ENCODE measurements at regions not wholly inside any gene's neighbourhood (a gene's known extent, or its start where the extent isn't known, plus 50 kb on each side); places are given as distances from the start of the nearest gene placed in this dataset.

DNA sequence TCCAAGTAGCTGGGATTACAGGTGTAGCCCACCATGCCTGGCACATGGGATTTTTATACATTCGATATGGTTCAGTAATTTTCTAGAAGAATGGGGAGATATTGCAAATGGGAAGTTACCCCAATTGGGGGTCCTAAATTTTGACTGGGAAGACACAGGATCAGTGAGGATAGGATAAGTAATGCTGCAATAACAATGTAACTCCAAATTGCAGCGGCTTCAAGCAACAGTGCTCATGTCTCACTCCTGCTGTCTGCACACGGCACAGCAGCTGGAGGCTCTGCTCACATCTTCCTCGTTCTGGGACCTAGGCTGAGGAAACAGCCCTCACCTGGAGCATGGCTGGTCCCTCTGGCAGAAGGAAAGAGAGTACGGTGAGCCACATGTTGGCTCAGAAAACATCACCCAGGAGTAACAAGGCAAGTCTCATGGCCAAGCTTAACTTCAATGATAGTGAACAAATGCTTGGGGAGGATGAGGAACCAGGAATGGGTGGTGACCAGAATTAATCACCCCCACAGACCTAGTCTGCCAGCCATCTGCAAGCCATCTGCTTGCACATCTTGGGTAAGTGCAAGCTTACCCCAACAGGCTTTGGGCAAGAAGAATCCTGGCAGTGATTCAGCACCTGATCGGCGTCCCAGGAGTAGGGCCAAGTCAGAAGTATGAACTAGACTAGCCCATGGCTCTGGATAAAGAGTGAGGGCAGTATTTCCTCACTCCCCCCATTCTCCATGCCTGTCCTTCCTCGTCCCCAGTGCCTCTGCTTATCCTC lies 229.2 kb downstream of the COPRS start:
- no peak for TF ChIP-seq POLR2A (IDR thresholded peaks at IDR 0.05)
- TF ChIP-seq, protein P1, sequence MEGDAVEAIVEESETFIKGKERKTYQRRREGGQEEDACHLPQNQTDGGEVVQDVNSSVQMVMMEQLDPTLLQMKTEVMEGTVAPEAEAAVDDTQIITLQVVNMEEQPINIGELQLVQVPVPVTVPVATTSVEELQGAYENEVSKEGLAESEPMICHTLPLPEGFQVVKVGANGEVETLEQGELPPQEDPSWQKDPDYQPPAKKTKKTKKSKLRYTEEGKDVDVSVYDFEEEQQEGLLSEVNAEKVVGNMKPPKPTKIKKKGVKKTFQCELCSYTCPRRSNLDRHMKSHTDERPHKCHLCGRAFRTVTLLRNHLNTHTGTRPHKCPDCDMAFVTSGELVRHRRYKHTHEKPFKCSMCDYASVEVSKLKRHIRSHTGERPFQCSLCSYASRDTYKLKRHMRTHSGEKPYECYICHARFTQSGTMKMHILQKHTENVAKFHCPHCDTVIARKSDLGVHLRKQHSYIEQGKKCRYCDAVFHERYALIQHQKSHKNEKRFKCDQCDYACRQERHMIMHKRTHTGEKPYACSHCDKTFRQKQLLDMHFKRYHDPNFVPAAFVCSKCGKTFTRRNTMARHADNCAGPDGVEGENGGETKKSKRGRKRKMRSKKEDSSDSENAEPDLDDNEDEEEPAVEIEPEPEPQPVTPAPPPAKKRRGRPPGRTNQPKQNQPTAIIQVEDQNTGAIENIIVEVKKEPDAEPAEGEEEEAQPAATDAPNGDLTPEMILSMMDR (IDR thresholded peaks at IDR 0.05 in 4 of 5, conservative IDR thresholded peaks at IDR 0.05 in 1 of 5), result no peak
- in situ Hi-C loops (cut with MboI; ENCODE audit: low sequenced_read_pairs in 4 of 4) (no loop called here), intact Hi-C loops (cut with DNase I; ENCODE audit: low total_unique reads) (no loop called here)
- Histone ChIP-seq H3K36me3 (no peaks in the 10 kb centered on the region), H3K4me1 (no peaks in the 10 kb centered on the region), H3K27ac (no peak overlapping the region), H3K4me3 (no peak overlapping the region), H3K9me3 (peaks cover 0 to 7% (median 0%) of the 10 kb centered on the region in 3 donors), H3K27me3 (peaks cover 0 to 4% (median 0%) of the 10 kb centered on the region in 3 donors)
- no peak for ATAC-seq
- no peak for DNase-seq

DNA sequence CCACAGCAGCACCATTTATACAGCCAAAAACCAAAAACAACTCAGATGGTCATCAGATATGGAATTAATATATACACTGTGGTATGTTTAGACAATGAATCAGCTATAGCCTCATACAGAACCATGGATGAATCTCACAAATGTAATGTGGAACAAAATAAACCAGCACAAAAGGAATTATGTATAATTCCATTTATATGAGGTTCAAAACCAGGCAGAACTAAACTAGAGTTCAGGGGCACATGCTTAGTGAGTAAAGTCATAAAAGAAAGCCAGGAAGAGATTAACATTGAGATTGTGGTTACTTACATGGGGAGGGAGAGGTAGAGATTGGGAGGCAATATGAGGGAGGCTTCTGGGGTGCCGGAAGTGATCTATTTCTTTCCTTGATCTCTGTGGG lies 231.1 kb downstream of the COPRS start:
- peaks cover 0 to 7% (median 0%) of the 10 kb centered on the region in 3 donors for H3K9me3 ChIP-seq
- no peak for TF ChIP-seq POLR2A (IDR thresholded peaks at IDR 0.05)
- TF ChIP-seq, protein P1 (IDR thresholded peaks at IDR 0.05 in 4 of 5, conservative IDR thresholded peaks at IDR 0.05 in 1 of 5), result no peak
- peaks cover 0 to 4% (median 0%) of the 10 kb centered on the region in 3 donors for H3K27me3 ChIP-seq
- H3K4me3 ChIP-seq, result no peak overlapping the region
- intact Hi-C loops (cut with DNase I; ENCODE audit: low total_unique reads), result no loop called here
- no peaks in the 10 kb centered on the region for H3K4me1 ChIP-seq
- H3K36me3 ChIP-seq, result no peaks in the 10 kb centered on the region
- no peak for ATAC-seq
- H3K27ac ChIP-seq, result no peak overlapping the region
- DNase-seq, result no peak
- in situ Hi-C loops (cut with MboI; ENCODE audit: low sequenced_read_pairs in 4 of 4), result no loop called here

DNA sequence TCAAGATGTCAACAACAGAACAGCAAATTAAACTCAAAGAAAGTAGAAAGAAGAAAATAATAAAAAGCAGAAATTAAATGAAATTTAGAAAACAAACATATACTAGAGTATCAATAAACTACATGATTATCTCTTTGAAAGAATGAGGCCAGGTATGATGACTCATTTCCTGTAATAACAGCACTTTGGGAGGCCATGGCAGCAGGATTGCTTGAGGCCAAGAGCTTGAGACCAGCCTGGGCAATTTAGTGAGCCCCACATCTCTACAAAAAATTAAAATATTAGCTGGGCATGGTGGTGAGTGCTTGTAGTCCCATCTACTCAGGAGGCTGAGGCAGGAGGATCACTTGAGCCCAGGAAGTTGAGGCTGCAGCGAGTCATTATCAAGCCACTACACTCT lies 232.5 kb downstream of the RAB11FIP4 start:
- no peak overlapping the region for H3K4me3 ChIP-seq
- no peak for DNase-seq
- intact Hi-C loops (cut with DNase I; ENCODE audit: low total_unique reads), result no loop called here
- H3K27ac ChIP-seq, result no peak overlapping the region
- ATAC-seq, result no peak
- TF ChIP-seq POLR2A (IDR thresholded peaks at IDR 0.05), result no peak
- TF ChIP-seq, protein P1 (IDR thresholded peaks at IDR 0.05 in 4 of 5, conservative IDR thresholded peaks at IDR 0.05 in 1 of 5), result no peak
- in situ Hi-C loops (cut with MboI; ENCODE audit: low sequenced_read_pairs in 4 of 4), result no loop called here
- H3K4me1 ChIP-seq, result no peaks in the 10 kb centered on the region
- H3K36me3 ChIP-seq, result no peaks in the 10 kb centered on the region
- peaks cover 0 to 7% (median 0%) of the 10 kb centered on the region in 3 donors for H3K9me3 ChIP-seq
- peaks cover 0 to 4% (median 0%) of the 10 kb centered on the region in 3 donors for H3K27me3 ChIP-seq

DNA sequence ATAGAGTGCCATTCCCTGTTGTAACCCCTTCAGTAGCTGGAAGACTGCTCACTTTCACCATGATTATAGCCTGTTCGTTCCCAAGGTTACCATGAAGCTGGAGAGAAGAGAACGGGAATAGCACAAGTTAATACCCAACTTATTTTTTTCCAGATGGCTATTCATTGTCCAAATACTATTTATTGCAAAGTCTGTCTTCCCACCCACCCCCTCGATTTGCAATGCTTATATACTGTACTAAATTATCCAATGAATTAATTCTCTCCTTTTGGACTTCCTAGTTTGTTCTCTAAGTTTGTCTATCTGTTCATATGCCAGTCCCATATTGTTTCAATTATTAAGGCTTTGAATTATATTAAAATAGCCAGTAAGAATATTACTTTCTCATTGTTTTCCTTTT lies 231.0 kb downstream of the RAB11FIP4 start:
- TF ChIP-seq, protein P1 (IDR thresholded peaks at IDR 0.05 in 4 of 5, conservative IDR thresholded peaks at IDR 0.05 in 1 of 5), result no peak
- Histone ChIP-seq H3K9me3 (peaks cover 0 to 7% (median 0%) of the 10 kb centered on the region in 3 donors), H3K4me3 (no peak overlapping the region), H3K27me3 (no peaks in the 10 kb centered on the region), H3K36me3 (no peaks in the 10 kb centered on the region), H3K4me1 (no peaks in the 10 kb centered on the region), H3K27ac (no peak overlapping the region)
- DNase-seq (no peak), ATAC-seq (no peak)
- intact Hi-C loops (cut with DNase I; ENCODE audit: low total_unique reads) (no loop called here), in situ Hi-C loops (cut with MboI; ENCODE audit: low sequenced_read_pairs in 4 of 4) (no loop called here)

Measured in gastrocnemius medialis (tissue), 4 donors.